WTC11 (cell line): ENCODE measurements at regions not wholly inside any gene's neighbourhood (a gene's known extent, or its start where the extent isn't known, plus 50 kb on each side); places are given as distances from the start of the nearest gene placed in this dataset.

Source experiments
- ATAC-seq: fragments of 200-7000 bp; cut with Tn5 transposase; 2 replicates; pipeline ENCODE4 v1.10.0; 2021; ENCODE audit warnings: mild to moderate bottlenecking, moderate library complexity
- CTCF ChIA-PET: fragments of 300-600 bp; sonication (Branson Sonifier 250); formaldehyde crosslinking; loops from one replicate; lab custom pipeline; 2021; ENCODE audit warnings: antibody characterized with exemption; lab: Charles Lee
- POLR2A ChIA-PET: fragments of 350-600 bp; sonication (Branson Sonifier 250); formaldehyde crosslinking; loops from one replicate; lab custom pipeline; 2021; ENCODE audit warnings: antibody characterized with exemption; lab: Charles Lee
- DNase-seq: peaks from one replicate; pipeline ENCODE4 v3.0.0; 2021; ENCODE audit warnings: low spot score
- H3K27ac Mint-ChIP-seq: 2 replicates; pipeline ENCODE4 v1.8.0; 2021; ENCODE audit warnings: mixed read lengths
- H3K27me3 Mint-ChIP-seq: 2 replicates; pipeline ENCODE4 v1.8.0; 2021; ENCODE audit warnings: low read depth, mild to moderate bottlenecking, moderate library complexity, mixed read lengths
- H3K36me3 Mint-ChIP-seq: 2 replicates; pipeline ENCODE4 v1.8.0; 2021; ENCODE audit warnings: mixed read lengths
- H3K4me1 Mint-ChIP-seq: 2 replicates; pipeline ENCODE4 v1.8.0; 2022; ENCODE audit warnings: mixed read lengths
- H3K4me3 Mint-ChIP-seq: 2 replicates; pipeline ENCODE4 v1.8.0; 2021; ENCODE audit warnings: mild to moderate bottlenecking, moderate library complexity, mixed read lengths
- H3K9me3 Mint-ChIP-seq: 2 replicates; pipeline ENCODE4 v1.8.0; 2021; ENCODE audit warnings: mixed read lengths
- GRHL2 ChIP-seq: fragments of 250-450 bp; sonication (Bioruptor Pico); IDR thresholded peaks from 2 replicates; pipeline ENCODE4 v1.8.0; 2022; ENCODE audit warnings: mild to moderate bottlenecking, moderate library complexity; ENCODE audit not compliant: insufficient replicate concordance, severe bottlenecking
- HMGXB4 ChIP-seq: sonication (generic); formaldehyde crosslinking; IDR thresholded peaks from 2 replicates; pipeline ENCODE4 v1.8.1; 2023; ENCODE audit warnings: mild to moderate bottlenecking, moderate library complexity, missing genetic modification reagents
- MXD4 ChIP-seq: fragments of 250-450 bp; sonication (Bioruptor Pico); IDR thresholded peaks from 2 replicates; pipeline ENCODE4 v1.8.0; 2021; ENCODE audit warnings: mild to moderate bottlenecking, moderate library complexity, borderline replicate concordance
- NFATC4 ChIP-seq: fragments of 250-450 bp; sonication (Bioruptor Pico); IDR thresholded peaks from 2 replicates; pipeline ENCODE4 v1.9.0; 2021; ENCODE audit warnings: mild to moderate bottlenecking
- NR2C2 ChIP-seq: sonication (generic); formaldehyde crosslinking; IDR thresholded peaks from 2 replicates; pipeline ENCODE4 v1.8.0; 2022; ENCODE audit warnings: mild to moderate bottlenecking, missing genetic modification reagents
- RELA ChIP-seq: sonication (generic); formaldehyde crosslinking; IDR thresholded peaks from 2 replicates; pipeline ENCODE4 v1.8.1; 2022; ENCODE audit warnings: missing genetic modification reagents, mild to moderate bottlenecking, borderline replicate concordance
- RORB ChIP-seq: fragments of 250-450 bp; sonication (Bioruptor Pico); IDR thresholded peaks from 2 replicates; pipeline ENCODE4 v1.9.0; 2021; ENCODE audit warnings: mild to moderate bottlenecking
- TEAD4 ChIP-seq: sonication (generic); formaldehyde crosslinking; IDR thresholded peaks from 2 replicates; pipeline ENCODE4 v1.8.0; 2022; ENCODE audit warnings: mild to moderate bottlenecking, missing genetic modification reagents
- USF1 ChIP-seq: sonication (generic); formaldehyde crosslinking; IDR thresholded peaks from 2 replicates; pipeline ENCODE4 v1.8.0; 2022; ENCODE audit warnings: mild to moderate bottlenecking, missing genetic modification reagents
- USF2 ChIP-seq: sonication (generic); formaldehyde crosslinking; IDR thresholded peaks from 2 replicates; pipeline ENCODE4 v1.8.1; 2023; ENCODE audit warnings: mild to moderate bottlenecking, missing genetic modification reagents, moderate library complexity
- ZNF396 ChIP-seq: fragments of 250-450 bp; sonication (Bioruptor Pico); IDR thresholded peaks from 2 replicates; pipeline ENCODE4 v1.8.0; 2021; ENCODE audit warnings: mild to moderate bottlenecking, moderate library complexity, borderline replicate concordance
- ZNF423 ChIP-seq: fragments of 250-450 bp; sonication (Bioruptor Pico); IDR thresholded peaks from 2 replicates; pipeline ENCODE4 v2.1.2; 2022; ENCODE audit warnings: mild to moderate bottlenecking, moderate library complexity
- ZSCAN18 ChIP-seq: fragments of 250-450 bp; sonication (Bioruptor Pico); IDR thresholded peaks from 2 replicates; pipeline ENCODE4 v2.1.2; 2022; ENCODE audit warnings: mild to moderate bottlenecking, moderate library complexity
- TF ChIP-seq, protein P1 (sequence below): sonication (generic); formaldehyde crosslinking; IDR thresholded peaks from 2 replicates; pipeline ENCODE4 v1.8.1; 2022; ENCODE audit warnings: missing genetic modification reagents, borderline replicate concordance
- TF ChIP-seq, protein P2 (sequence below): sonication (generic); formaldehyde crosslinking; IDR thresholded peaks from 2 replicates; pipeline ENCODE4 v1.8.1; 2022; ENCODE audit warnings: low read depth, mild to moderate bottlenecking, moderate library complexity, missing genetic modification reagents, borderline replicate concordance
- TF ChIP-seq, protein P3 (sequence below): sonication (generic); formaldehyde crosslinking; IDR thresholded peaks from 2 replicates; pipeline ENCODE4 v1.8.1; 2023; ENCODE audit warnings: mild to moderate bottlenecking, missing genetic modification reagents, borderline replicate concordance

DNA sequence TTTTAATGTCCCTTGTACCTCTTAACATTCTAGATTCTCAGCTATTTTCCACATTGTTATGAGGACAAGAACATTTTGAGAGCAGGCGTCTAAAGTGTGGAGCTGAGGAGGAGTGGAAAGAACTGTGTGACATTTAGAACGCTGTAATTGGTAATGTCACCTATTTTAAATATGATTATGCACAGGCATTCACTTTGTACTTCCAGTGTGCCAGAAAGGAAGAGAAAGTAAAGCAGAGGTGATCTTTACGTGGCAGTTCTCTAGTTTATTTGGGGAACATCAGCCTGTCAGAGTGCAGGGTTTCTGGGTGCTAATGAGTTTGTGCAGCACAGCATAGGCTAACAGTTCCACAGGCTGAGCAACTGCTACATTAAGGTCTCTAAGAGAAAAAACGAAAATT is 498.4 kb upstream of the POM121L12 start:
- H3K27me3 Mint-ChIP-seq, result no peaks in the 10 kb centered on the region
- ChIA-PET POLR2A (no interaction called here), CTCF (no interaction called here)
- H3K27ac Mint-ChIP-seq, result no peak overlapping the region
- TF ChIP-seq ZNF423 (CRISPR knock-in tag) (no peak), USF2 (CRISPR knock-in tag) (no peak), GRHL2 (CRISPR knock-in tag) (no peak), TEAD4 (no peak), RORB (no peak), ZSCAN18 (CRISPR knock-in tag) (no peak), NR2C2 (CRISPR knock-in tag) (no peak), RELA (CRISPR knock-in tag) (no peak), ZNF396 (CRISPR knock-in tag) (no peak), MXD4 (CRISPR knock-in tag) (no peak), HMGXB4 (CRISPR knock-in tag) (no peak), NFATC4 (CRISPR knock-in tag) (no peak), USF1 (CRISPR knock-in tag) (no peak)
- TF ChIP-seq, protein P1, sequence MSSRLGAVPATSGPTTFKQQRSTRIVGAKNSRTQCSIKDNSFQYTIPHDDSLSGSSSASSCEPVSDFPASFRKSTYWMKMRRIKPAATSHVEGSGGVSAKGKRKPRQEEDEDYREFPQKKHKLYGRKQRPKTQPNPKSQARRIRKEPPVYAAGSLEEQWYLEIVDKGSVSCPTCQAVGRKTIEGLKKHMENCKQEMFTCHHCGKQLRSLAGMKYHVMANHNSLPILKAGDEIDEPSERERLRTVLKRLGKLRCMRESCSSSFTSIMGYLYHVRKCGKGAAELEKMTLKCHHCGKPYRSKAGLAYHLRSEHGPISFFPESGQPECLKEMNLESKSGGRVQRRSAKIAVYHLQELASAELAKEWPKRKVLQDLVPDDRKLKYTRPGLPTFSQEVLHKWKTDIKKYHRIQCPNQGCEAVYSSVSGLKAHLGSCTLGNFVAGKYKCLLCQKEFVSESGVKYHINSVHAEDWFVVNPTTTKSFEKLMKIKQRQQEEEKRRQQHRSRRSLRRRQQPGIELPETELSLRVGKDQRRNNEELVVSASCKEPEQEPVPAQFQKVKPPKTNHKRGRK, result no peak
- TF ChIP-seq, protein P2, sequence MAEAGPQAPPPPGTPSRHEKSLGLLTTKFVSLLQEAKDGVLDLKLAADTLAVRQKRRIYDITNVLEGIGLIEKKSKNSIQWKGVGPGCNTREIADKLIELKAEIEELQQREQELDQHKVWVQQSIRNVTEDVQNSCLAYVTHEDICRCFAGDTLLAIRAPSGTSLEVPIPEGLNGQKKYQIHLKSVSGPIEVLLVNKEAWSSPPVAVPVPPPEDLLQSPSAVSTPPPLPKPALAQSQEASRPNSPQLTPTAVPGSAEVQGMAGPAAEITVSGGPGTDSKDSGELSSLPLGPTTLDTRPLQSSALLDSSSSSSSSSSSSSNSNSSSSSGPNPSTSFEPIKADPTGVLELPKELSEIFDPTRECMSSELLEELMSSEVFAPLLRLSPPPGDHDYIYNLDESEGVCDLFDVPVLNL (CRISPR knock-in tag), result no peak
- TF ChIP-seq, protein P3, sequence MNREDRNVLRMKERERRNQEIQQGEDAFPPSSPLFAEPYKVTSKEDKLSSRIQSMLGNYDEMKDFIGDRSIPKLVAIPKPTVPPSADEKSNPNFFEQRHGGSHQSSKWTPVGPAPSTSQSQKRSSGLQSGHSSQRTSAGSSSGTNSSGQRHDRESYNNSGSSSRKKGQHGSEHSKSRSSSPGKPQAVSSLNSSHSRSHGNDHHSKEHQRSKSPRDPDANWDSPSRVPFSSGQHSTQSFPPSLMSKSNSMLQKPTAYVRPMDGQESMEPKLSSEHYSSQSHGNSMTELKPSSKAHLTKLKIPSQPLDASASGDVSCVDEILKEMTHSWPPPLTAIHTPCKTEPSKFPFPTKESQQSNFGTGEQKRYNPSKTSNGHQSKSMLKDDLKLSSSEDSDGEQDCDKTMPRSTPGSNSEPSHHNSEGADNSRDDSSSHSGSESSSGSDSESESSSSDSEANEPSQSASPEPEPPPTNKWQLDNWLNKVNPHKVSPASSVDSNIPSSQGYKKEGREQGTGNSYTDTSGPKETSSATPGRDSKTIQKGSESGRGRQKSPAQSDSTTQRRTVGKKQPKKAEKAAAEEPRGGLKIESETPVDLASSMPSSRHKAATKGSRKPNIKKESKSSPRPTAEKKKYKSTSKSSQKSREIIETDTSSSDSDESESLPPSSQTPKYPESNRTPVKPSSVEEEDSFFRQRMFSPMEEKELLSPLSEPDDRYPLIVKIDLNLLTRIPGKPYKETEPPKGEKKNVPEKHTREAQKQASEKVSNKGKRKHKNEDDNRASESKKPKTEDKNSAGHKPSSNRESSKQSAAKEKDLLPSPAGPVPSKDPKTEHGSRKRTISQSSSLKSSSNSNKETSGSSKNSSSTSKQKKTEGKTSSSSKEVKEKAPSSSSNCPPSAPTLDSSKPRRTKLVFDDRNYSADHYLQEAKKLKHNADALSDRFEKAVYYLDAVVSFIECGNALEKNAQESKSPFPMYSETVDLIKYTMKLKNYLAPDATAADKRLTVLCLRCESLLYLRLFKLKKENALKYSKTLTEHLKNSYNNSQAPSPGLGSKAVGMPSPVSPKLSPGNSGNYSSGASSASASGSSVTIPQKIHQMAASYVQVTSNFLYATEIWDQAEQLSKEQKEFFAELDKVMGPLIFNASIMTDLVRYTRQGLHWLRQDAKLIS (CRISPR knock-in tag), result no peak
- H3K9me3 Mint-ChIP-seq, result peaks cover 55% of the 10 kb centered on the region
- peaks cover 32% of the 10 kb centered on the region for H3K4me1 Mint-ChIP-seq
- DNase-seq (no peak), ATAC-seq (no peak)
- H3K36me3 Mint-ChIP-seq, result peaks cover 43% of the 10 kb centered on the region
- H3K4me3 Mint-ChIP-seq, result no peak overlapping the region
